K562 (cell line): ENCODE measurements at regions not wholly inside any gene's neighbourhood (a gene's known extent, or its start where the extent isn't known, plus 50 kb on each side); places are given as distances from the start of the nearest gene placed in this dataset.

Experiments used
- ATAC-seq: fragments of 200-7000 bp; cut with Tn5 transposase; 3 replicates; pipeline ENCODE4 v1.9.1; 2020; ENCODE audit warnings: moderate library complexity
- BruUV-seq: library from RNA; stranded (reverse); fragments of 400-500 nt; replicated peaks from 2 replicates; lab custom pipeline; 2021; lab: Mats Ljungman, UMichigan
- CTCF ChIA-PET: fragments of 300-600 bp; formaldehyde crosslinking; extraction: SDS; loops from one replicate; lab custom pipeline; 2021; ENCODE audit warnings: low intra/inter-chr PET ratio; lab: Yijun Ruan, JAX
- POLR2A ChIA-PET: fragments of 300-600, 350-650 bp; sonication (Branson Sonifier 250); formaldehyde crosslinking; extraction: SDS; loops from one replicate; lab custom pipeline; 2021; ENCODE audit warnings: antibody characterized with exemption, inconsistent platforms; lab: Yijun Ruan, JAX
- DNase-seq, 4 experiments: peaks; one replicate each; pipeline versions ENCODE4 v3.0.0 to v3.0.0-alpha.2; 2011 to 2018; ENCODE audit warnings: low spot score in 3 of 4, mixed read lengths in 3 of 4; ENCODE audit errors: extremely low read depth in 1 of 4
- FAIRE-seq: peaks from 2 replicates; lab custom pipeline; 2011; peaks lifted over from hg19 to GRCh38; lab: Jason Lieb, UNC
- H2AFZ ChIP-seq: 2 replicates; pipeline ENCODE4 v1.6.0; 2011; ENCODE audit warnings: low read depth, low read length, control low read depth, inconsistent platforms
- H3K27ac ChIP-seq: fragments of 200-600 bp; 3 replicates; pipeline ENCODE4 v1.8.0; 2011; ENCODE audit warnings: low read depth, mild to moderate bottlenecking, control low read depth, inconsistent platforms, low read length, moderate library complexity, mixed read lengths; ENCODE audit errors: extremely low read depth
- H3K27me3 ChIP-seq, 2 experiments: fragments of 300-600 bp in 1 of 2; 2 replicates in 1 of 2; 3 replicates in 1 of 2; pipeline versions ENCODE4 v1.6.0 to v1.8.0; 2011; ENCODE audit warnings: inconsistent platforms in 2 of 2, low read length in 2 of 2, mild to moderate bottlenecking in 1 of 2, mixed read lengths in 1 of 2, moderate library complexity in 1 of 2; ENCODE audit not compliant: control insufficient read depth in 2 of 2, insufficient read depth in 2 of 2
- H3K36me3 ChIP-seq: fragments of 300-600 bp; 3 replicates; pipeline ENCODE4 v1.8.0; 2011; ENCODE audit warnings: mild to moderate bottlenecking, low read length, inconsistent platforms; ENCODE audit not compliant: control insufficient read depth, insufficient read depth
- H3K4me1 ChIP-seq, 2 experiments: fragments of 200-600 bp in 1 of 2; replicated peaks in 1 of 2; 2 replicates in 1 of 2; 3 replicates in 1 of 2; pipeline versions ENCODE4 v1.5.1 to v1.8.0; 2011; ENCODE audit warnings: inconsistent platforms in 2 of 2, low read length in 2 of 2, mild to moderate bottlenecking in 1 of 2, mixed read lengths in 1 of 2, moderate library complexity in 1 of 2; ENCODE audit not compliant: control insufficient read depth in 2 of 2, insufficient read depth in 2 of 2
- H3K4me2 ChIP-seq: 2 replicates; pipeline ENCODE4 v1.6.1; 2011; ENCODE audit warnings: low read length, control low read depth, inconsistent platforms, mixed read lengths; ENCODE audit not compliant: insufficient read depth
- H3K4me3 ChIP-seq: fragments of 200-600 bp; sonication (generic), shearing (Covaris generic); 2 replicates; pipeline ENCODE4 v1.5.1; 2016; ENCODE audit warnings: control low read depth, inconsistent platforms
- H3K79me2 ChIP-seq: fragments of 200-600 bp; 3 replicates; pipeline ENCODE4 v1.8.0; 2011; ENCODE audit warnings: low read length, inconsistent platforms; ENCODE audit not compliant: control insufficient read depth, insufficient read depth
- H3K9ac ChIP-seq, 2 experiments: 2 replicates each; pipeline versions ENCODE4 v1.6.0 to v1.6.1; 2011; ENCODE audit warnings: low read depth in 2 of 2, low read length in 2 of 2, control low read depth in 1 of 2, inconsistent platforms in 1 of 2, mild to moderate bottlenecking in 1 of 2, mixed read lengths in 1 of 2; ENCODE audit not compliant: insufficient read depth in 1 of 2
- H3K9me1 ChIP-seq: one replicate; pipeline ENCODE4 v1.6.0; 2011; ENCODE audit warnings: inconsistent platforms, mild to moderate bottlenecking, low read length, moderate library complexity; ENCODE audit not compliant: control insufficient read depth, insufficient read depth
- H3K9me3 ChIP-seq: replicated peaks from 2 replicates; pipeline ENCODE4 v1.5.1; 2011; ENCODE audit warnings: low read depth, low read length, inconsistent platforms; ENCODE audit not compliant: control insufficient read depth, insufficient read depth
- H4K20me1 ChIP-seq: replicated peaks from 2 replicates; pipeline ENCODE4 v1.6.1; 2011; ENCODE audit warnings: low read length, inconsistent platforms, mixed read lengths; ENCODE audit not compliant: control insufficient read depth, insufficient read depth
- CHD4 ChIP-seq: fragments of 200-600 bp; sonication (generic); IDR thresholded peaks from 3 replicates; pipeline ENCODE4 v1.6.1; 2012; ENCODE audit warnings: low read depth, mild to moderate bottlenecking, mixed read lengths, low read length, inconsistent platforms; ENCODE audit not compliant: insufficient read depth, insufficient replicate concordance, poor library complexity, severe bottlenecking
- DIDO1 ChIP-seq: fragments of 450-650 bp; IDR thresholded peaks from 2 replicates; pipeline ENCODE4 v1.6.1; 2016; ENCODE audit warnings: low read depth, missing biosample characterization, missing genetic modification characterization
- ELF2 ChIP-seq: fragments of 250-450 bp; sonication (Bioruptor Pico); IDR thresholded peaks from 2 replicates; pipeline ENCODE4 v1.5.0; 2021; ENCODE audit warnings: mild to moderate bottlenecking
- FIP1L1 ChIP-seq: fragments of 200-400 bp; formaldehyde crosslinking; IDR thresholded peaks from 2 replicates; pipeline ENCODE4 v1.6.1; 2018; ENCODE audit warnings: mild to moderate bottlenecking, low read depth, low read length; ENCODE audit not compliant: poor library complexity, severe bottlenecking
- HDGF ChIP-seq: fragments of 450-650 bp; IDR thresholded peaks from 2 replicates; pipeline ENCODE4 v1.6.1; 2016
- KAT2B ChIP-seq: IDR thresholded peaks from one replicate; pipeline ENCODE4 v1.6.1; 2012; ENCODE audit warnings: low read depth, mild to moderate bottlenecking, control low read depth, inconsistent platforms, low read length, moderate library complexity
- KDM4B ChIP-seq, 2 experiments: fragments of 450-650 bp in 1 of 2; sonication (generic) in 1 of 2; IDR thresholded peaks; 2 replicates each; pipeline ENCODE4 v1.6.1; 2016 to 2017; ENCODE audit warnings: borderline replicate concordance in 2 of 2, antibody characterized with exemption in 1 of 2, low read depth in 1 of 2, mild to moderate bottlenecking in 1 of 2
- KLF6 ChIP-seq: fragments of 250-450 bp; sonication (Bioruptor Pico); IDR thresholded peaks from 2 replicates; pipeline ENCODE4 v1.4.0; 2020; ENCODE audit warnings: mild to moderate bottlenecking, moderate library complexity, borderline replicate concordance
- MTA2 ChIP-seq: fragments of 450-650 bp; IDR thresholded peaks from 2 replicates; pipeline ENCODE4 v1.6.1; 2016; ENCODE audit warnings: low read depth
- NR0B1 ChIP-seq: fragments of 450-650 bp; IDR thresholded peaks from one replicate; pipeline ENCODE4 v1.6.1; 2018; ENCODE audit warnings: mild to moderate bottlenecking, moderate library complexity; ENCODE audit not compliant: partially characterized antibody
- PHTF2 ChIP-seq: fragments of 250-450 bp; sonication (Bioruptor Pico); IDR thresholded peaks from 2 replicates; pipeline ENCODE4 v1.5.0; 2021; ENCODE audit warnings: mild to moderate bottlenecking
- SIN3B ChIP-seq: fragments of 450-650 bp; IDR thresholded peaks from 2 replicates; pipeline ENCODE4 v1.6.1; 2017; ENCODE audit warnings: low read depth, mild to moderate bottlenecking, moderate library complexity
- SIRT6 ChIP-seq: IDR thresholded peaks from one replicate; pipeline ENCODE4 v1.6.1; 2012; ENCODE audit warnings: low read depth, mild to moderate bottlenecking, control low read depth, inconsistent platforms, low read length, moderate library complexity
- SMAD1 ChIP-seq: fragments of 150-350 bp; IDR thresholded peaks from 2 replicates; pipeline ENCODE4 v1.6.1; 2014; ENCODE audit warnings: low read length, low read depth; ENCODE audit not compliant: partially characterized antibody
- ZNF197 ChIP-seq: fragments of 200-800 bp; sonication (Bioruptor generic); IDR thresholded peaks from 2 replicates; pipeline ENCODE4 v1.6.1; 2016; ENCODE audit warnings: low read depth, missing genetic modification characterization, missing compliant biosample characterization
- ZNF217 ChIP-seq: sonication (generic); formaldehyde crosslinking; IDR thresholded peaks from 2 replicates; pipeline ENCODE4 v1.8.0; 2022; ENCODE audit warnings: mild to moderate bottlenecking, missing genetic modification reagents
- ZNF696 ChIP-seq: fragments of 250-450 bp; sonication (Bioruptor Pico); conservative IDR thresholded peaks from 2 replicates; pipeline ENCODE4 v1.4.0; 2020; ENCODE audit warnings: mild to moderate bottlenecking, moderate library complexity
- WGBS: fragments of 100-300 bp; shearing (Covaris generic); methylation state at CpG from one replicate; pipeline ENCODE4 v1.1.6; 2016; ENCODE audit warnings: low coverage, mixed read lengths; ENCODE audit not compliant: insufficient coverage; ENCODE audit errors: missing lambda C conversion rate; 5-methylcytosine and 5-hydroxymethylcytosine counted together
- in situ Hi-C: fragments of 300-500 bp; cut with MboI; formaldehyde crosslinking; loops from 4 replicates; pipeline ENCODE4 v1.15.0; 2018; ENCODE audit warnings: inconsistent platforms, mixed read lengths
- intact Hi-C: fragments of 100-400 bp; cut with micrococcal nuclease; formaldehyde crosslinking; loops from 2 replicates; pipeline ENCODE4 v1.14.2; 2022
- TF ChIP-seq, protein P1 (sequence below): sonication (generic); formaldehyde crosslinking; IDR thresholded peaks from 2 replicates; pipeline ENCODE4 v1.9.0; 2022; ENCODE audit warnings: mild to moderate bottlenecking, missing genetic modification reagents
- TF ChIP-seq, protein P2 (sequence below): fragments of 450-650 bp; IDR thresholded peaks from 2 replicates; pipeline ENCODE4 v1.6.1; 2017; ENCODE audit warnings: mild to moderate bottlenecking, moderate library complexity

DNA sequence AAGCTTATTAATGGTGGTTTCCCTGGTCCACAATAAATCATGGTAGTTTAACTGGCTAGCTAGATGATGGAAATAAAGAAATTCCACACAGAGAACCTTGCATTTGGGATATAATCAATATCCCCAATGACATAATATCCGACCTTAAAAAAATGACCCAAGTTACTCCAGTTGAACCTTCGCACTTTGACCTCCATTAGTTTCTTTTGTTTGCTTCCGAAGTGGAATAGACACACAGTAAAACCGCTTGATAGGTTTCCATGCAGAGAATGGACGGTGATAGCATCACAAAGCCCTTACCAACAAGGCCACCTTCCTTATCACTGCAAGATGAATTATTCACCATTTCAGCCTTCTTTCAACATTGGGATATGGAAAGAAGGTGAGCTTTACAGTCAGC is 1966.1 kb upstream of the CELF4 start (continued):
- no peak for TF ChIP-seq ZNF696 (CRISPR knock-in tag)

GRCh38 chr18:39529358-39529757 is 1963.8 kb upstream of the CELF4 start:
- Histone ChIP-seq H3K4me2 (no peak overlapping the region), H3K4me3 (no peak overlapping the region), H3K79me2 (no peaks in the 10 kb centered on the region), H2AFZ (no peak overlapping the region)
- in situ Hi-C loops, result no loop called here
- FAIRE-seq, result no peak
- CTCF ChIA-PET, result no interaction called here
- no peak for TF ChIP-seq SIRT6
- TF ChIP-seq PHTF2 (CRISPR knock-in tag), result no peak
- TF ChIP-seq ELF2 (CRISPR knock-in tag), result no peak
- TF ChIP-seq SMAD1, result no peak
- TF ChIP-seq CHD4, result no peak
- TF ChIP-seq DIDO1, result no peak
- TF ChIP-seq, protein P1, sequence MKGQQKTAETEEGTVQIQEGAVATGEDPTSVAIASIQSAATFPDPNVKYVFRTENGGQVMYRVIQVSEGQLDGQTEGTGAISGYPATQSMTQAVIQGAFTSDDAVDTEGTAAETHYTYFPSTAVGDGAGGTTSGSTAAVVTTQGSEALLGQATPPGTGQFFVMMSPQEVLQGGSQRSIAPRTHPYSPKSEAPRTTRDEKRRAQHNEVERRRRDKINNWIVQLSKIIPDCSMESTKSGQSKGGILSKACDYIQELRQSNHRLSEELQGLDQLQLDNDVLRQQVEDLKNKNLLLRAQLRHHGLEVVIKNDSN, result no peak
- no peak for TF ChIP-seq ZNF197 (CRISPR knock-in tag)
- no peak for TF ChIP-seq HDGF
- no peak for TF ChIP-seq ZNF217 (CRISPR knock-in tag)
- no peak for TF ChIP-seq ZNF696 (CRISPR knock-in tag)
- TF ChIP-seq SIN3B, result no peak
- TF ChIP-seq, protein P2, sequence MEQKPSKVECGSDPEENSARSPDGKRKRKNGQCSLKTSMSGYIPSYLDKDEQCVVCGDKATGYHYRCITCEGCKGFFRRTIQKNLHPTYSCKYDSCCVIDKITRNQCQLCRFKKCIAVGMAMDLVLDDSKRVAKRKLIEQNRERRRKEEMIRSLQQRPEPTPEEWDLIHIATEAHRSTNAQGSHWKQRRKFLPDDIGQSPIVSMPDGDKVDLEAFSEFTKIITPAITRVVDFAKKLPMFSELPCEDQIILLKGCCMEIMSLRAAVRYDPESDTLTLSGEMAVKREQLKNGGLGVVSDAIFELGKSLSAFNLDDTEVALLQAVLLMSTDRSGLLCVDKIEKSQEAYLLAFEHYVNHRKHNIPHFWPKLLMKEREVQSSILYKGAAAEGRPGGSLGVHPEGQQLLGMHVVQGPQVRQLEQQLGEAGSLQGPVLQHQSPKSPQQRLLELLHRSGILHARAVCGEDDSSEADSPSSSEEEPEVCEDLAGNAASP, result no peak
- TF ChIP-seq FIP1L1, result no peak
- TF ChIP-seq KLF6 (CRISPR knock-in tag), result no peak
- no peak for TF ChIP-seq KAT2B
- TF ChIP-seq NR0B1, result no peak
- no peak for TF ChIP-seq KDM4B (IDR thresholded peaks at IDR 0.05; ENCODE audit: borderline replicate concordance in 2 of 2, low read depth in 1 of 2)
- no peak for TF ChIP-seq MTA2
- TF ChIP-seq, all 486 proteins: peak for 0
- no peaks in the 10 kb centered on the region for H3K36me3 ChIP-seq
- no peak overlapping the region for H3K9ac ChIP-seq
- H3K27ac ChIP-seq, result no peak overlapping the region
- POLR2A ChIA-PET, result no interaction called here
- no peaks in the 10 kb centered on the region for H3K27me3 ChIP-seq
- no TSS peak for BruUV-seq
- no peaks in the 10 kb centered on the region for H3K4me1 ChIP-seq
- 2% methylated on average over 12 of the region's 12 CpGs for WGBS
- ATAC-seq, result no peak
- H3K9me3 ChIP-seq, result peaks cover 2% of the 10 kb centered on the region; the same call in 1 of the 2 replicates
- no peaks in the 10 kb centered on the region for H3K9me1 ChIP-seq
- H4K20me1 ChIP-seq, result no peaks in the 10 kb centered on the region
- DNase-seq, result no peak
- intact Hi-C loops, result no loop called here
